ENCODE measurements at regions not wholly inside any gene's neighbourhood (a gene's known extent, or its start where the extent isn't known, plus 50 kb on each side); places are given as distances from the start of the nearest gene placed in this dataset.

GRCh38 chr21:16590186-16590585 lies 860.4 kb downstream of the USP25 start:
- no peak for TF ChIP-seq CTCF (IDR thresholded peaks at IDR 0.05 in 4 of 5, conservative IDR thresholded peaks at IDR 0.05 in 1 of 5)
- TF ChIP-seq POLR2A (IDR thresholded peaks at IDR 0.05), result no peak

Data from gastrocnemius medialis (tissue), 4 donors.